Skin of body (tissue), 1 donor: ENCODE measurements at regions not wholly inside any gene's neighbourhood (a gene's known extent, or its start where the extent isn't known, plus 50 kb on each side); places are given as distances from the start of the nearest gene placed in this dataset.
"Not testable (repeated sequence)": the region's sequence is repeated elsewhere in the genome, so short reads cannot be mapped to it uniquely, and the experiment has no call there.

ENCODE experiments used
- DNase-seq: peaks from one replicate; lab custom pipeline; 2025; lab: John Stamatoyannopoulos, UW

DNA sequence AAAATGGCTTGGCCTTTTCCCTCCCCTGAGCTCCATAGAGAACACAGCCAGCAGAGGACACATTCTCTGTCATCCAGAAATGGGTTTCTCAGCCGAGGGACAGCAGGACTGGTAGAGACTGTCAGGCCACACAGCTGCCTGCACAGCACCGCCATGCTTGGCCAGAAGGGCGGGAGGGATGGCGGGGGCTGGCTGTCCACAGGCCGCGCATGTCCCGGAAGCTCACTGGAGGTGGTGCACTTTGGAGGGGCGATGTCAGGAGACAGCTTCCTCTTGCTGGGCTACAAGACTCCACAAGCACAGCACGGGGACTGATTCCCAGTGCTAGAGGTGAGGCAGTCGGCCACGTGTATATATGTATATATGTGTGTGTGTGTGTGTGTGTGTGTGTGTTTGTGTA lies 125.3 kb downstream of the GOLGA6L4 start:
- not testable (repeated sequence) for DNase-seq

DNA sequence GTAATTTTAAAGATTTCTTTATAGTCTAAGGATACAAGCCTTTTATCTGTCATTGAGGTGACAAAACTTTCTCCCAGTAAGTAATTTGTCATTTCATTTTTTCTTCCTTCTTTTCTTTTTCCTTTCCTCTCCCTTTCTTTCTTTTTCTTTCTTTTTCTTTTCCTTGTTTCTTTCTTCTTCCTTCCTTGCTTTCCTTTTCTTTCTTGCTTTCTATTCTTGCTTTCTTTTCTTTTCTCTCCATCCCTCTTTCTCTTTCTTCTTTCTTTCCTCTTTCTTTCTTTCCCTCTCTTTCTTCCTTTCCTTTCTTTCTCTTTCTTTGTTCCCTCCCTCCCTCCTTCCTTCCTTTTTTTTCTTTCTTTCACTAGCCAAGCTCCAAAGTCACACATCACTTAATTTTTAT lies 148.8 kb downstream of the GOLGA6L4 start:
- DNase-seq, result not testable (repeated sequence)

GRCh38 chr15:84387086-84387485 lies 151.5 kb downstream of the GOLGA6L4 start:
- no peak for DNase-seq

GRCh38 chr15:84388201-84388600 lies 152.6 kb downstream of the GOLGA6L4 start:
- not testable (repeated sequence) for DNase-seq

GRCh38 chr15:84388638-84389037 lies 153.1 kb downstream of the GOLGA6L4 start:
- DNase-seq, result not testable (repeated sequence)

GRCh38 chr15:84390324-84390723 lies 154.8 kb downstream of the GOLGA6L4 start:
- not testable (repeated sequence) for DNase-seq

GRCh38 chr15:84391191-84391590 lies 155.6 kb downstream of the GOLGA6L4 start:
- no peak for DNase-seq

DNA sequence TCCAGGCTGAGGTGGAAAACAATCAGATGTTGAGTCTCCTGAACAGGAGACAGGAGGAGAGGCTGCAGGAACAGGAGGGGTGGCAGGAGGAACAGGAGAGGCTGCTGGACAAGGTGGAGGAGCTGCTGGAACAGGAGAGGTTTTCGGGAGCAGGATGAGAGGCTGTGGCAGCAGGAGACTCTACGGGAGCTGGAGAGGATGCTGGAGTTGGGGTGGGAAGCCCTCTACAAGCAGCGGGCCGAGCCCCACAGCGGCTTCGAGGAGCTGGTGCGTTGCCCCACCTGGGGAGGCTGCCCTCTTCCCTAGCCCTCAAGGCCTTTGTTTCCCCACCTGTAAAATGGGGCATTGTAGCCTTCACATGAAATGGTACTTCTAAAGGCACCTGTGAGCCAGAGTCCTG lies 156.4 kb downstream of the GOLGA6L4 start:
- DNase-seq, result not testable (repeated sequence)

GRCh38 chr15:84393386-84393936 lies 157.9 kb downstream of the GOLGA6L4 start:
- not testable (repeated sequence) for DNase-seq

DNA sequence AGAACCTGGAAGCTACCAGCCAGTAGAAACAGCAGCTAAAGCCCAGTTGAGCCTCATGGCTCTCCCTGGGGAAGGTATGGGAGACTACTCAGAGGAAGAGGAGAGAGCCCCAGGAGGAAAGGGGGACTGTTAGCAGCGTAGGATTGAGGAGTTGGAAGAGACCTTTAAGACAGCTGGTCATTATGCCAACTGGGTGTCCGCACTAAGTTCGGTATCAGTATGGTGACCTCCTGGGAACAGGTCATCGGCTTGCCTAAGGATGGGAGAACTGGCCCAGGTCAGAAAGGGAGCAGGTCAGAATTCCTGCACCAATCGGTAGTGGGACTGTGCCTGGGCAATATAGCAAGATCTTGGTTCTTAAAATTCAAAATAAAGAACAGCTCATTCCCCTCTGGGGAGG lies 158.4 kb downstream of the GOLGA6L4 start:
- DNase-seq, result not testable (repeated sequence)

- not testable (repeated sequence) for DNase-seq
These were observed 159.8 kb downstream of the GOLGA6L4 start for GRCh38 chr15:84395384-84395783.

DNA sequence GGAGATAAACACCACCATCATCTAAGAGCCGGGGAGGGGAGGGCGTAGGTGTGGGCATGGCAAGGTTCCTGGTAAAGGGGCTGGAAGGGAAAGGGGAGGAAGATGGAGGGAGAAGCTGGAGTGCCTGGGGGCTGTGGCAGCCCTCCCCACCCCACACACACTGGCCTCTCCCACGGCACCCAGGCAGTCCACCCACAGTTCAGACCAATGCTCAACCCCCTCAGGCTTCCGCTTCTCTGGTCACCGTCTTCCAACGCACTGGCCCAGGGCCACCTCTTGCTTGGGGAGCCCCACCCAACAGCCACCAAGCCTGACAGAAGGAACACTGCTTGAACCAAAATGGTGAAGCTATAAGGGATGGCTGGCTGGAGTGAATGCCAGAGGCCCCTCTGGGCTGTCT lies 160.3 kb downstream of the GOLGA6L4 start:
- DNase-seq, result not testable (repeated sequence)

DNA sequence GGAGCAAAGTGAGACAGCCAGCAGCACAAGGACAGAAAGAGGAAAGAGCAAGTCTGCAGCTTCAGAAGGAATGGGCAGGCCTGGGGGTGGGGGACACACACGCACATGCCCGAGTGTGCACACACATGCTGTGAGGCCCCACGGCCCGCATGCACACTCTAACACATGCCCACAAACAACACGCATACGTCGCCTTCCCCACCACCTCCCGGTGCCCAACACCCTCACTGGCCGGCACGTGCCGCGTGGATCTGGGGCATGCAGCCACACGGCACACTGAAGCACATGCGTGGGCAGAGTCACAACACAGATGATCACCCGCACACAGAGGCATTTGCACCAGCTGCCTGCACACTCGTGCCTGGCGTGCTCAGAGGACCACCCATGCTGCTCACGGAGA lies 161.5 kb downstream of the GOLGA6L4 start:
- not testable (repeated sequence) for DNase-seq

DNA sequence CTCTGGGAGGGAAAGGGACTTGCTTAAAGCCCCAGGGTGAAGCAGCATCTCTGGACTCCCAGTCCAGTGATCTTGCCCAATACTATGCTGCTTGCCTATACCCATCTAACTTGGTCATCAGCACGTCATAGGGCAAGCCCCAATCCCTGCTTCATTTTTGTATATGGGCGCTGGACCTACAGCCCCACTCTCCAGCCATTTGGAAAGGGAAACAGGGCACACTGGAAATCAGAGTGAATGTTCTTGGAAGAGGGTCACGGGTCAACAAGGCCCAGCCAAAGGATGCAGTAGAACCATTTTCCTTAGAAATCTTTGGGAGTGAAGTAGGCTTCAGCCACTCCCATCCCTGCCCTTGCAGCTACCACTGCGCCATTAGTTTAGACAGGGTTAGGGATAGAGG lies 162.5 kb downstream of the GOLGA6L4 start:
- DNase-seq, result not testable (repeated sequence)

DNA sequence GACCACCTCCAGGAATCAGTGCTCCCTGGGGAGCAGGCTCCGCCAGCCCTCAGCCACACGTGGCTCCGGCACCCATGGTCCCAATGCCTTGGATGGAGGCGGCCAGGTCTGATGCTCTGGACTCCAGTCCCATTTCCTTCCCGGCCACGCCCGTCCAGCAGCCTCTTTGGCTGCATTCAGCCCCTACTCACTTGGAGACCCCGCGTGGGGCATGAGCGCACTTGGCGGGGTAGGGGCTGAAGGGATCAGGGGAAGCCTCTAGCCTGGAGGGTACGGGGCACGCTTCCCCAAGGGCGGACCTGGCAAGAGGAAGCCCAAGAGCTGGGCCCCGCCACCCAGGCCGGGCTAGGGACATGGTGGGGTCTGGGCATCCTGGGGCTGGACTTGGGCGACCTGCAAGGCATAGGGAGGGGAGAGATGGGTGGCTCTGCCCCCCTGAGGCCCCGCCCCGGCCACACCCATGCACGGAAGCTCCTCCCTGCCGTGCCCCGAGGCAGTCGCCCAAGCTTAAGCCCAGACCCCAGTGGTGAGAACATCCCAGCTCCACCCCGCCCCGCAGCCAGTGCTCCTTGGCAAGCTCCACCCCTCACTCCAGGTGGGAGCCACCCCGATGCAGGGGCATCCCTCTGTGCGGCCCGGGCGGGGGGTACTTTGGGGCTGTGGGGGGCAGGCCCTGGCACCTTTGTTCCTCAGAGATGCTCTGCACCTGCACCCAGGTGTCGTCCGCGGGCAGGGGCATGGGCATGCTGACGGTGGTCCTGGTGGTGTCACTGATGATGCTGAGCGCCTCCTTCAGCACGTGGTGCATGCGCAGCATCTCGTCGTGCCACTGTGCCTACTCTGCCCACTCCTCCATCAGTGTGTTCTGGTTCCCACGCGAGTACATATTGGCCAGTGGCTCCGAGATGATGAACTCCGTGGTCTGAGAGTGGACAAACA lies 163.5 kb downstream of the GOLGA6L4 start:
- DNase-seq, result no peak

- DNase-seq, result no peak
These were observed 164.6 kb downstream of the GOLGA6L4 start for GRCh38 chr15:84400017-84400740.

DNA sequence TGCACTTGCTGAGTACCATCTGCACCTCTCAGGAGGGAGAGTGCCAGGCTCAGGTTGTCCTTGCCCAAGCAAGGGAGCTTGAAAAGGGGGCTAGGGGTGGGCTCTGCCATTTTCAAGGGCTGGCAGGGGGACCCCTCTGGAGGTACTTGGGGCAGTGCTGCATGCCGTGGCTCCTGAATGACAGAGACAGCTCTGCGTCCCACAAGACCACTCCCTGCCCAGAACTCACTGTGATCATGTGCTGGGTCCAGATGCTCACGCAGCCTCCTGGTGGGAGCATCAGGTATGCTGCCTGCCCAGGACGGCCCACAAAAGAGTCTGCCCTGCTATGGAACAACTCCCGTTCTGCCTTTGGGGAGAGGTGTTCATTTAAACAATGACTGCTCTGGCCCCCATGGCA lies 165.2 kb downstream of the GOLGA6L4 start:
- DNase-seq, result no peak

GRCh38 chr15:84401461-84401860 lies 165.9 kb downstream of the GOLGA6L4 start:
- DNase-seq, result not testable (repeated sequence)

DNA sequence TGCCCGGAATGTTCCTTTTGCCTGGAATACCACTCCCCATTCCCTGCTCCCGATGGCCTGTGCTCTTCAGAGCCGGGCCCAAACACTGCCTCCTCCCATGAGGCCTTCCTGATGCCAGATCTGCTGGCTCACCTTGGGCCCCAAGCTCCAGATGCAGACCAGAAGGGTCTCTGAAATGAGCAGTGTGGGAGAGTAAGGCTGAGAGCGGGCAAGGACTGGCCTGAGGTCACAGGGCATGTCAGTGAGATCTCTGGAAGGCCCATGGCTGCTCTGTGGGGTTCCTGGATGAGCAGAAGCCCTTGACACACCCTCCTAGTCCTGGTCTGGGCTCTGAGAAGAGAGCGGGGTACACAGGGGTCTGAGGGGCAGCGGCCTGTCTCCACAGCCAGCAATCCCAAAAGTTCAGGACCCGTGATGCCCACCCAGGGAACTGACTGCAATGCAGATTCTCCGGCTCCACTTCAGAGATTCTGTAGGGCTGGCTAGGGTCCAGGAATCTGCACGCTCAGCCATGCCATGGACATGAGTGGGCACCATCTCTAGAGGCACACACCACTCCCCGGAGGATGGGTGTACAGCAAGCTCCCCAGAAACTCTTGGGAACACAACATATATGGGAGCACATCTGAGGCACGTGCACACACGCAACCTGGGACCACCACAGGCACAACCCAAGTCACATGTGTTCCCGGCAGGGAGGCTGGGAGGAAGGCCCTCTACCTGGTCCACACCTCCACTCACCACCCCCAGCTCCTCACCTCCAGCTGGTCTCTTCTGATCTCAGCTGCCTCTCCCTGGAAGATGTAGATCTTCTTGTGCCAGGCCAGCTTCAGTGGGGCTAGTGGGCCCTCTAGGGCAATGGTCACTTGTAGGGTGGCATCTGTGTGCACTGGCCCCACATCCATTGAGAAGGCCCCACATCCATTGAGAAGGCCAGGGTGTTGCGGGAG lies 166.6 kb downstream of the GOLGA6L4 start:
- DNase-seq, result not testable (repeated sequence)

- no peak for DNase-seq
These were observed 167.5 kb downstream of the GOLGA6L4 start for GRCh38 chr15:84402856-84403608.
